ENCODE measurements at regions not wholly inside any gene's neighbourhood (a gene's known extent, or its start where the extent isn't known, plus 50 kb on each side); places are given as distances from the start of the nearest gene placed in this dataset.

DNA sequence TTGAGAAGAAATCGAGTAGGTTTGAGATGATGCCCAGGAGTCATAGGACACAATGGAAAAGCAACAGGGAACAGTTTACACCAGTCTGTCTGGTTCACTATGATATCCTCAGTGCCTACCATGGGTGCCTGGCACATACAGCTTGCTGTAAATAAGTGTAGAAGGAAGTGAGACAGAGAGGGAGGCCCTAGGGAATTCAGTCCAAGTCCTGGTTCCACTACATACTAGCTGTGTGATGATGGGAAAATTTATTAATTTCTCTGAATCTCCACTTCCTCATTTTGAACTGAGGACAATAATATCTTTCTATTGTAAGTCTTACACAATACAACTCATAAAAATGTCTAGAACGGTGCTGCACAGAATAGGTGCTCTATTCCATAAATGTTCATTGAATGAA lies 53.3 kb upstream of the LYRM9 start:
- no peak overlapping the region for H3K23ac ChIP-seq (ENCODE audit: insufficient read length, low read depth, low read length)
- no peak overlapping the region for H3K9ac ChIP-seq (ENCODE audit: extremely low read depth, insufficient read length, low read length)
- H3K4me1 Mint-ChIP-seq = peaks cover 21 to 30% of the 10 kb centered on the region in 2 experiments
- no peak for DNase-seq
- H3K23me2 ChIP-seq (ENCODE audit: insufficient read length, low read depth, low read length, poor library complexity, severe bottlenecking) = no peaks in the 10 kb centered on the region
- no peaks in the 10 kb centered on the region for H3K79me2 ChIP-seq (ENCODE audit: insufficient read depth, low read length)
- no peak overlapping the region for H3K14ac ChIP-seq (ENCODE audit: insufficient read depth, low read length)
- no peaks in the 10 kb centered on the region for H3K36me3 Mint-ChIP-seq (ENCODE audit: insufficient read depth in 1 of 3, low read depth in 3 of 3)
- no peaks in the 10 kb centered on the region for H3K79me1 ChIP-seq (ENCODE audit: insufficient read depth, low read depth, low read length, poor library complexity, severe bottlenecking)
- H2AFZ ChIP-seq (ENCODE audit: low read length) = no peak overlapping the region
- no peak overlapping the region for H4K8ac ChIP-seq (replicated peaks; ENCODE audit: insufficient read length, low read depth, low read length)
- H2BK20ac ChIP-seq (ENCODE audit: low read depth, low read length, poor library complexity, severe bottlenecking) = no peak overlapping the region
- no CpG with 5 or more reads among the region's 2 CpGs for WGBS (ENCODE audit: extremely low coverage, insufficient read length, low lambda C conversion rate)
- H3K4ac ChIP-seq (ENCODE audit: low read depth, low read length) = no peak overlapping the region
- H3K27me3 ChIP-seq (ENCODE audit: insufficient read depth, low read length) = no peaks in the 10 kb centered on the region
- H3K27me3 Mint-ChIP-seq (ENCODE audit: low read depth) = peaks cover 4% of the 10 kb centered on the region
- H3K56ac ChIP-seq (ENCODE audit: insufficient read length, low read depth, low read length) = no peak overlapping the region
- no peak overlapping the region for H3K27ac Mint-ChIP-seq
- no peak overlapping the region for H3T11ph ChIP-seq (ENCODE audit: low read length)
- H3K18ac ChIP-seq (ENCODE audit: insufficient read length, low read depth, low read length) = no peak overlapping the region
- no peaks in the 10 kb centered on the region for H3K9me3 ChIP-seq (ENCODE audit: control insufficient read depth, low read depth, low read length)
- H3K4me3 Mint-ChIP-seq = no peak overlapping the region
- H4K5ac ChIP-seq (ENCODE audit: insufficient read length, low read depth, low read length) = no peak overlapping the region
- H2BK12ac ChIP-seq (ENCODE audit: insufficient read length, low read depth, low read length) = no peak overlapping the region
- H4K91ac ChIP-seq (ENCODE audit: insufficient read length, low read depth, low read length) = no peak overlapping the region
- no peak overlapping the region for H3K27ac ChIP-seq (ENCODE audit: insufficient read length, low read depth, low read length)
- TF ChIP-seq, protein P1, sequence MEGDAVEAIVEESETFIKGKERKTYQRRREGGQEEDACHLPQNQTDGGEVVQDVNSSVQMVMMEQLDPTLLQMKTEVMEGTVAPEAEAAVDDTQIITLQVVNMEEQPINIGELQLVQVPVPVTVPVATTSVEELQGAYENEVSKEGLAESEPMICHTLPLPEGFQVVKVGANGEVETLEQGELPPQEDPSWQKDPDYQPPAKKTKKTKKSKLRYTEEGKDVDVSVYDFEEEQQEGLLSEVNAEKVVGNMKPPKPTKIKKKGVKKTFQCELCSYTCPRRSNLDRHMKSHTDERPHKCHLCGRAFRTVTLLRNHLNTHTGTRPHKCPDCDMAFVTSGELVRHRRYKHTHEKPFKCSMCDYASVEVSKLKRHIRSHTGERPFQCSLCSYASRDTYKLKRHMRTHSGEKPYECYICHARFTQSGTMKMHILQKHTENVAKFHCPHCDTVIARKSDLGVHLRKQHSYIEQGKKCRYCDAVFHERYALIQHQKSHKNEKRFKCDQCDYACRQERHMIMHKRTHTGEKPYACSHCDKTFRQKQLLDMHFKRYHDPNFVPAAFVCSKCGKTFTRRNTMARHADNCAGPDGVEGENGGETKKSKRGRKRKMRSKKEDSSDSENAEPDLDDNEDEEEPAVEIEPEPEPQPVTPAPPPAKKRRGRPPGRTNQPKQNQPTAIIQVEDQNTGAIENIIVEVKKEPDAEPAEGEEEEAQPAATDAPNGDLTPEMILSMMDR (conservative IDR thresholded peaks at IDR 0.05) = no peak
- H2BK15ac ChIP-seq (ENCODE audit: low read depth, low read length) = no peak overlapping the region
- H2BK120ac ChIP-seq (ENCODE audit: low read depth, low read length, poor library complexity, severe bottlenecking) = no peak overlapping the region
- no peak overlapping the region for H3K4me2 ChIP-seq (ENCODE audit: insufficient read depth, insufficient read length, low read length)
- H2BK5ac ChIP-seq (ENCODE audit: insufficient read length, low read length) = no peak overlapping the region
- H4K20me1 ChIP-seq (ENCODE audit: control insufficient read depth, insufficient read depth, insufficient read length) = no peaks in the 10 kb centered on the region
- no peak overlapping the region for H2AK5ac ChIP-seq (ENCODE audit: insufficient read length, low read length)
- H3K4me1 ChIP-seq (ENCODE audit: insufficient read depth, low read length) = no peaks in the 10 kb centered on the region; the same call in 1 of the 2 replicates
- peaks cover 0 to 4% of the 10 kb centered on the region in 2 experiments; a peak in 4 of 5 replicates for H3K9me3 Mint-ChIP-seq

All from H9 (cell line).